ENCODE measurements at regions not wholly inside any gene's neighbourhood (a gene's known extent, or its start where the extent isn't known, plus 50 kb on each side); places are given as distances from the start of the nearest gene placed in this dataset.

DNA sequence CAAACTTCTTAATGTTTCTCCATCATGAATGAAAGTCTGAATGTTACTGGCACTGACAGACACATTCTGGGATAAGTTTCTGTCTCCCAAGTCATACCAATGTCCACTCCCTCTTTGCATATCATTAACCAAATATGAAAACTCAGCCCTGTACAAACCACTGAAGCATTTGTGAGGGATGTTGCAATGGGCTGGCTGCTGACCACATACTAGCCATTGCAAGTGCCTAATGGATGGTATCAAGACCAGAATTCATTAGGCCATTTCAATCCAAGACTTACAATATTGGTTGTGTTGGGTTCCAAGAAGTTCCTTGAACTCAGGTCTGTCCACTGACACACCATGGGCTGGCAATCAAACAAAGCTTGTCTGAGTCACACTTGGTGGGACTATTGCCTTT, 73.8 kb downstream of the CBLN2 start:
- DNase-seq: no peak

DNA sequence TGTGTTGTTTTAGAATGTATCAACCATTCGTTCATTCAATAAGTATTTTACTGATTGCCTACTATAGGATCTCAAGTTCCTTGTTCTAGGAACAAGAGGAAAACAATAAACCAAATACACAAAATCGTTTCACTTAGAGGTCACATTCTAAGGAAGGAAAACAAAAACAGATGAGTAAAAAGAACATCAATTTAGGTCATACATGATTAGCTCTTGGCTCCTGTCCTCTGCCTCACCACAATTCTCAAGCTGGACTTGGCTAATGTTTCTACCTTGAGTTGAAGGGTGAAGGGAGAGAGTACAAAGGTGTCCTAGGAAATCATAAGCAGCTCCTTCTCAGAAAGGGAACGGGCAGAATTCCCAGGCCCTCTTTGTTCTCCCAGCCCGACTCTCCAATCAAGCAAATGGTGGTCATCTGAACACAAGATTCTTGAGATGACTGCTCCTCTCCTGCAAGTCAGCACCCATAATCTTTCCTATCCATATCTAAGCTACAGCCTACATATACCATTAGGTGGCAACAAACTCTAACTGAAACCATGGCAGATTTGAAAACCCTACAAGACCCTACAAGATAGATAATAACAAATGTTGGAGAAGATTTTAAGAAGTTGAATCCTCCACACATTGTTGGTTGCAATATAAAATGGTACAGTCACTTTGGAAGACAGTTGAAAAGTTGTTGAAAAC, 76.0 kb downstream of the CBLN2 start:
- no peak for DNase-seq

DNA sequence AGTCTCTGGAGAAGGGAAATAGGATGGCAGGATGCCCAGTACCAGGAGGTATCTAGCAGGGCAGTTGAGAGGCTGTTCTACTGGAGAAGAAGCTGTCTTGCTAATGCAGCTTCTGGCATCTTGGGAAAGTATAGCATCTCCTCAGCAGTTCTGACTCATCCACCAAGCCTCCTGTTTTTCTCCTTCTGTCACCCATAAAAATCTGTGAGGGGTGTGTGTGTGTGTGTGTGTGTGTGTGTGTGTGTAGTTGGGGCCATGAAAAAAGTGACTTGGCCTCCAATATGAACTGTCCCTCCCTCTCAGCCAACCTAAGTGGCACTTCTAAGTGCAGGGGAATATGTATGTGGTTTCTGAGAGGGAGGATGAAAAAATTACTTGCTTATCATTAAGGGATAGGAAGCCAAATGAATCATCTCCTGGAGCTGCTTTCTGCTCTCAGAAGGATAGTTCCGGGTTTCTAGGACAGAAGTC, 83.9 kb downstream of the CBLN2 start:
- DNase-seq: no peak

DNA sequence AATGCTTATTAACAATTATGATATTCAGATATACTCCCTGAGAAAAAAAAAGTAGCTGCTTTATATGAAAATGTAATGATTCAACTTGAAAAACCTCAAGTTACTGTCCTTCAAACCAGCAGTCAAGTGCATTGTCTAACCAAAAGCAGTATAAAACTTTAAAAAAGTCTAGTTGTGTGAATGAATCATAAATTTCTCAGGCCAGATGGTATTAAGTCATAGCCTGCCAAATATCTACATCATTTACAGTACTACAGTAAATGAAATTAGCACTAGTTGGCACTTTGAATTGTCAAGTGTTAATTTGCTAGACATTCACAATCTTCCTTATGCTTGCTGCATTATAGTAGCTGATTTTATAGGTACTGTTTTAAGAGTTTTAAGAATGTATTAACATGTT, 85.9 kb downstream of the CBLN2 start:
- DNase-seq: no peak

DNA sequence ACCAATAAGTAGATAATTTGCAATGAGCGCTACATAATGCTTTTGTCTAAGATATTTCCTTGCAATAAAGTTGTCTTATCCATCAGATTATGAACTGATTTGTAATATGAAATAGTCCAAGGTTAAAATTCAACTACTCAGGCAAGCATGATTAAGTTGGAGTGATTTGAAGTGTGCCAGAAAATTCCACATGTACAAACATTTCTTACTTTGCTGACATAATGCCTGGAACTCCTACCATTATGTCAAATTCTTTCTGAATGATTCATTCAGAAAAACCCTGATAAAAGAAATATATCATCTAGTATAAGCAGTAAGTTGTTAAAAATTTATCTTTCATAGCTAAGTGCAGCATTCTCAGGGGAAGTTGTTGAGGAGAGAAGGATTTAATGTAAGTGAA, 87.3 kb downstream of the CBLN2 start:
- DNase-seq: no peak

DNA sequence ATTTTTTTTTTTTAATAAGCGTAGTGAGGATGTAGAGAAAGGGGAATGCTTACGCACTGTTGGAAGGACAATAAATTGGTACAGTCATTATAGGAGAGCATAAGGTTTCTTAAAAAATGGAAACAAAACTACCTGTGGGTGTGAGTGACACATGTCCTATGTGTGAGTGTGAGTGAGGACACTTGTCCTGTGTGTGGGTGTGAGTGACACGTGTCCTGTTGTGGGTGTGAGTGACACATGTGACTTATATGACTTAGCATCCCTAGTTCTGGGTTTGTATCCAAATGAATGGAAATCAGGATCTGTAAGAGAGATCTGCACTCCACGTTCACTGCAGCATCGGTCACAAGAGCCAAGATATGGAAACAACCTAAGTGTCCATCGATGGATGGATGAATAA, 91.8 kb downstream of the CBLN2 start:
- no peak for DNase-seq

DNA sequence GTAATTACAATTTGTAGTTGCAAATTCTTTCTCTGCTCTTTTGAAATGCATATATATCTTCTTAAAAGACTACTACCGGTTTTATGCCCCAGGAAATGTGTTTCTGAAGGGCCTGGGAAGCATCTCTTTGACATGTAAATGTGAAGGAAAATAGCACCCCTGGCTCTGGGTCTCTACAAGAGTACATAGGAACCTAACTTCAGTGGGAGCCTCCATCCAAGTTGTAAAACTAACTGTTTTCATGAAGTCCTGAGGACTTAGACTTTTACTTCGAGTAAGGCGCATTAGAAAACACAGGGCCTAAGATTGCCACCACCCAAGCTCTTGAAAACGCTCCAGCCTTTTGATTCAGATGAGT, 99.4 kb downstream of the CBLN2 start:
- DNase-seq: no peak

DNA sequence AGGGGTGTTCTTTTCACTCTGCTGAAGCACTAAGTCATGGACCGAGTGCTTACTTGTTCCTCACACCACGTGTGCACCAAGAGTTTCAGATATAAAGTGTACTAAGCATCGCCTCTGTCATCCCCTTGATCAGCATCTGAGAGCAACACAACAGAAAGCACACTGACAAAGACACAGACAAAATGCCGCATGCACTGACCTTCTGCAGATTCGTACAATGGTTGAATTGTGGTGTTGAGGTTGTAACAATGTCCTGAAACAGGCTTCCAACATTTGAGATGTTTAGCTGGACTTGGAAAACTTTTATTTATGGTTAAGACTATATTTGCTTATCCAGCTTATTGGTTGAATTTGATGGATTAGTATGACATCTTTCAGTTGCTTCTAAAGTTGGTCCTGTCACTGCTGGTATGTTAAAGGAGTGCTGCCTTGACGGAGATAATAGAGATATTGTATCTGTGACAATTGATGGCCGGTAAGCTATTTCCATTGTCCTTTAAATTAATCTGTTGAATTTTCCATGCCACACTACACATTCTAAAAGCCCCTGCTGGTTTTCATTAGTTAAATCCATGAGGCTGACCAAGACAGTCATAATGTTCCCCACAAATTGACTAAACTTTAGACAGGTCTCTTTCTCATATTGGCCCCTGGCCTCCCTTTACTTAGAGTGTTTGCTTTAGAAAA, 99.9 kb downstream of the CBLN2 start:
- DNase-seq: no peak

DNA sequence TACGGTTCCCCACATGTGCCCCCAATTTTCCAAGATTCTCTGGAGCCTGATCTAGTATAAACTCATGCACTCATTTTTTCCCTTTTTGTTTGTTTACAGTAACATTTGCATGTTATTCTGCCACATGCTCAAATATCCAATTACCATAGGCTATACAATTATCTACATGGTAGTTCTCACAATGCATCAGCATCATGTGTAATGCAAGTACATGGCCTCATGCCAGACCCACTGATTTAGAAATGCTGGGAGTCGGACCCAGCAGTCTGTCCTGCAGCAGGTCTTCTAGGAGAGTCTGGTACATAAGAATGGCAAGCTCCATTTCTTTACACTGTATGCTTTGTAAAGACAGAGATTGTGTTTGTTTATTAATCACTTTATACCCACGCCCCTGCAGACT, 107.7 kb downstream of the CBLN2 start:
- no peak for DNase-seq

DNA sequence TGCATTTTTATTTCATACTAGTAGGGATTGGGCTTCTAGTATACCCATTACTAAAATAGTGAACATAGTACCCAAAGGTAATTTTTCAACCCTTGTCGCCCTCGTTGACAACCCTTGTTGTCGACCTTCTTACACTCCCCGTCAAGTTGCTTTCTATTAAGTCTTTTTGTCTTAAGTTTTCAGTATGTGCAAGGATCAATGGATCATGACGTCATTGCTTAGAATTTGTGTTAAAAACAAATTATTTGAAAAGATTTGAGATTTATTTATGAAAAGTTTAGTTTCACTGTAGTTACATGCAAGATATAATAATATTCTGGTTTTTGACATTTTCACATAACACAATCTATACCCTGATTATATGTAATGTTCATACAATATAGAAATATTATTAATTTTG, 110.4 kb downstream of the CBLN2 start:
- DNase-seq: no peak

DNA sequence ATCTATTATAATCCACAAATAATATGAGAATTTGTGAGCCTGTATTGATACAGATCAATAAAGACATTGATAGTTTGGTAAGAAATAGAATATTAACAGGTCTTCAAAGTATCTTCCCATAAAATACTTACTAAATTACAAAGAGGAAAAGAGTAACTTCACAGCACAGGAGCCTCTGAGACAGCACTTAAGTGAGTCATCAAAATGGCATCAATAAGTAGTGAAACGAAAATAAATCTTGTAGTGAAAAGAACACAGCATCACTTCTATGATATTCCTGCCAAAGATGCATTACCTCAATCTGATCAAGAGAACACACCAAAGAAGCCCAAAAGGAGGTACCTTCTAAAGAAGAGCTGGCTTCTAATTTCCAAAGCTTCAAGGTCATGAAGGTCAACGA, 116.4 kb downstream of the CBLN2 start:
- no peak for DNase-seq

DNA sequence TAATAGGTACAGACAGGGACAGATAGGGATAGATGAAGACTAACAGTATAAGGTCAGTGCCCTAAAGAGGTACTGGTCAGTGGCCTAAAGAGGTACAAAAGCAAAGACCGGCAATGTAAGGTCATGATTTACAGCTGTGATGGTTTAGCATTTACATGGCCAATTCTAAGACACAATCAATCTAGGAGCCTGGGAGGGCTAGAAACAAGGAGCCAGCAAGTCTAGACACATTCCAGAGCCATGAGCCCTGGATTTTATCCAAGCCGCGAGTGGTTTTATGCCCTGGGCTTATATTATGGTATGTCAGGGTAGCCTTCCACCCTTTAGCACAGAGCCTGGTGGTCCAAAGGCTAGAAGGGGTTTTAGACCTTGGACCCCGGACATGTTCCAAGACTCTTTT, 124.2 kb downstream of the CBLN2 start:
- no peak for DNase-seq

DNA sequence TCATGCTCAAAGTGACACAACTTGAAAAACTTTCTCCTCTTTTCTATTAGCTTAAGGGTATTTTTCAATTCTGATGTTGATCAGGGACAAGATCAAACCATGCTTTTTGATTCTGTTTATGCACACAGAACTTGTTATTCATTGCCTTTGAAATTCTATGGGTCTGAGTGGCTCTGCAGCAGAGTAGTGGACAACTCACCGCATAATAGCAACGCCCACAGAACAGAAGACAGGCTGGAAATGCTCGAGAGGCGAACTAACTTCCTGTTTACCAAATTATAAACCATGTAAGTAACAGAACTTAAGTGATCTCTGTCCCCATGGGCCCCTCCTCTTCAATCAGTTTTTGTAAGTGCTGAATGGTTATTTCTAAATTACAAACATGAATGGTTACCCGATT, 131.2 kb downstream of the CBLN2 start:
- DNase-seq: no peak

DNA sequence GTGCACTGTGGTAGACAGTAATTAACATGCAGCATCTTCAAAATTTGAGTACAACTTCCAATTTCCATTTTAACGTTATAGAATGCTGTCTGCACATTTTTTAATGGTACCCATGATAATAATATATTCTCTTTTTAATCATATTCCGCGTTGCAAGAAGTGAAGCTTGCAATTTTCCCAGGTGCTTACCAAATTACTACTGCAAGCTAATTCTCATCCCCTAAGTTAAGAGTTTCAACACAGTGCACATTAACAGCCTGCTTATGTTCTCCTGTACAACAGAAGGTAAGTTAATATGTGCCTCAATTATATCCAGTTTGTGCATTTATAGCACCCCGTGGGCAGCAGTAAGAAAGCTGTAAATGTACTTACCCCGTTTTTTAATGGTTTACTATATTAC, 132.9 kb downstream of the CBLN2 start:
- no peak for DNase-seq

DNA sequence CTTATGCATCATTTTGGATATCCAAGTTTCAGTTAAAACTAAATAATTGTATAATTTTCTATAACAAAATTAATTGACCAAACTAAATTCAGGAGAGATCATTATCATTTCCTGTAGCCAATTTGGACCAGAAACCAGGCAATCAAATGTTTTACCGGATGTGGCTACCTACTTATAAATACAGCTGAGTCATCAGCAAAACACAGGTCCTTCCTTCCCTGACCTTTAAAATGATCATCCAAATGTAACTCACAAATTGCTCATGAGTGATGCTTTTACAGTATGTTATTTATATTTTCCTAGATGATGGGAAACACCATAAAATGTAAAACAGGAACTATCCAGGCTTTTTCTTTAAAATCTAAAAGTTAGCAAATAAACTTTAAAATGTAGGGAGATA, 133.7 kb downstream of the CBLN2 start:
- no peak for DNase-seq

DNA sequence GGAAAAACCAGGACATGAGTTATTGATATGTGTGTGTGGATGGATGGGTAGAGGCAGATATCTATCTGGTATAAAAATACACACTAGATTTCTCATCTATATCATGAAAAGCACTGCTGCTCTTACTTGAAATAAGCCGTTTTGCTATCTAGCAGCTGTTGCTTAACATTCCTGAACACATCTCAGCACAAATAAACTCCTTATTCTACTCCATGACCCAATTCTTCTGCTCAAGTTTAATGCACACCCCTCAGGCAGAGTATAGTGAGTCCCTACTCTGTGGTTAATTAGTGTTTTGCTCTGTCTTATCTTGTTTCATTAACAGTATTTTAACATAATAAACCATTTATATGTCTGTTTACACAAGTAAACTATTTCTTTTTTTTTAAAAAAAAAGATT, 134.2 kb downstream of the CBLN2 start:
- no peak for DNase-seq

DNA sequence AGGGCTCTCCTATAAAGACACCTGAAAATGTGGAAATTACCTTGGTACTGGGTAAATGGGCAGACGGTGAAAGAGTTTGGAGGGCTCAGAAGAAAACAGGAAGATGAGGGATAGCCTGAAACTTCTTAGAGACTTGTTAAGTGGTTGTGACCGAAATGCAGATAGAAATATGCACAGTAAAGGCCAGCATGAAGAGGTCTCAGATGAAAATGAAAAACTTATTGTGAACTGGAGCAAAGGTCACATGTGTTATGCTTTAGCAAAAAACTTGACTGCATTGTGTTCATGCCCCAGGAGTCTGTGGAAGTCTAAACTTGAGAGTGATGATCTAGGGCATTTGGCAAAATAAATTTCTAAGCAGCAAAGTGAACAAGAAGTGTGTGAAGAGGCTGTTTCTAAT, 137.1 kb downstream of the CBLN2 start:
- no peak for DNase-seq

DNA sequence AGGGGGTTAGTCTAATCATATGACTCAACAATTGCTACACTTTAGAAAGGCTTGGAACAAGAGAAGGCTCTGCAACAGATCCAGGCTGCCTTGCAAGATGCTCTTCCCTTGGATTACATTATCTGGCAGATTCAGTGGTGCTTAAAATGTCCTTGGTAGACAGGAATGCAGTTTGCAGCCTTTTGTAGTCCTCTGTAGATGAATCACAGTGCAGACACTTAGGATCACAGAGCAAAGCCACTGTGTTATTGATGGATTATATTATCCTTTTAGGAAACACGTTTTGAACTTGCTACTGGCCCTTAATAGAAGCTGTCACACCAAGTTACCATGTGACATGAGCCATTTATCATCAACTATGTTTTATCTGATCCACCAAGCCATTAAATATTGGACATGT, 152.2 kb downstream of the CBLN2 start:
- no peak for DNase-seq

DNA sequence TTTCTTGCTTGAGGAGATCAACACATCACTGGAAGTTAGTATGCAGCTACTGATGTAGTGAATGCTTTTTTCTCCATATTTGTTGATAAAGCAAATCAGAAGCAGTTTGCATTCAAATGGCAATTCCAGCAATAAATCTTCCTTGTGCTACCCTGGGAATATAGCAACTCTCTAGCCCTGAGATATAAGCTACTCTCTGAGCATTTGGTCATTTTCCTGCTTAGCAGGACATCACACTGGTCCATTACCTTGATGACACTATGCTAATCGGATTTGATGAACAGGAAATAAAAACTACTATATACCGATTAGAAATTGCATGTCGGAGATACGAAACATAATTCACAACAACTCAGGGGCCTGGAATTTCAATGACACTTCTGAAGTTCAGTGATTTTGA, 152.7 kb downstream of the CBLN2 start:
- no peak for DNase-seq

DNA sequence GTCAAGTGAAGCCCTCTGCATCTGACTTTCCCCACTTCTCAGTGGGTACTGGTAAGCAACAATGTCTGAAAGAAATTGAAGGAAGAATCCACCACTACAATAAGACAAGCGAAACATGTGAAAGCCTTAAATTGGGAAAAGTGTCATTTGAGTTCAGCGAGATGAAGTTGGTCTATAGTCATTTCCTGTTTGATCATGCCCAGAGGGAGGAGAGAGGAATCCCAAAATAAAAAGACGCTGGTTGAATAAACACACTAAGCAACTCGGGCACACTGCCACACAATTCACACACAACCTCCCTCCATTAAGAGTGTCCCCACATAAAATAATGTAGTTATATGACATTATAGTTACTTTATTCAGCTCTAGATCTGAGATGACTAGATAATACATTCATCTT, 166.1 kb downstream of the CBLN2 start:
- no peak for DNase-seq

DNA sequence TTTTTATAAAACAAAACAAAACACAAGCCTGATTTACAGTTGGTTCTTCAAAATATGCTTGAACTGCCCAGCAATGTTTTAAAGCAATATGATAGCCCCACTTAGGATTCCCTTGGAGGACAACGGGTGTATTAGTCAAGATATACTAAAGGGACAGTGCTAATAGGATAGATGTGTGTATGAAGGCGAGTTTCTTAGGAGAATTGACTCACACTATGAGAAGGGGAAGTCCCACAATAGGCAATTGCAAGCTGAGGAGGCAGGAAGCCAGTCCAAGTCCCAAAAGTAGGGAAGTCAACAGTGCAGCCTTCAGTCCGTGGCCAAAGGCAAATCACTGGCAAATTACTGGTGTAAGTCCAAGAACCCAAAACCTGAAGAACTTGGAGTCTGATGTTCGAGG, 167.9 kb downstream of the CBLN2 start:
- DNase-seq: no peak

DNA sequence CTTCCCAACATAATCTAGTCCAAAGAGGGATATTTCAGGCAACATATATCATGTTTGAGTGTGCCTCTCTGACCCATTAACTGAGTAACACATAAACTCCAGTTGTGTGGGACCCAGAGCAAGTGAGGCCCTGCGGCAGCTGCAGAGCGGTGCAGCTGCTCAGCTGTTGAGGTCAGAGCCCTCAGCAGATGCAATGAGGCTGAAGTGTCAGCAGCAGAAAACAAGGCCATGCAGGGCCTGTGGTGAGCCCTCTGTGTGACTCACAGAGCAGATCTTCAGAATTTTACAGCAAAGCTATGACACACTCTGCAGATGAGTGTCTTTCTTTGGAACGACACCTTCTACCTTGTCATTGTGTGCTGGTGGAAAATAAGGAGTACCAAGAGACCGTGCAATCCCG, 168.5 kb downstream of the CBLN2 start:
- no peak for DNase-seq

DNA sequence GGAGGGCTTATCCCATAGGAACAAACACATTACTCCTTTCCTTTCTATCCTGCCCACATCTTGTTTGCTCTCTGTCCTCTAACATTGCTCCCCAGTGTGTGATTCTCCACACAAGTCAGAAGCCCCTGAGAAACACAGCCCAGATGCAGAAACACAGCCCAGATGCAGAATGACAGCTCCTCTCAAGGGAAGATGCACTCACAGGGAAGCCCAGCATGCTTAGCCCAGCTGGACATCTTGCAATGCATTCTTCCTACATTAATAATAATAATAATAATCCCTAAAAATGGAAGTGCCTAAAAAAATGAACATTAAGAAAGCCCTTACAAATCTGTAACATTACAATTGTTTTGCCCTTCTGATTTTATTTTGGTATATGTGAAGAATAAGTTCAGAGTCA, 172.1 kb downstream of the CBLN2 start:
- no peak for DNase-seq

DNA sequence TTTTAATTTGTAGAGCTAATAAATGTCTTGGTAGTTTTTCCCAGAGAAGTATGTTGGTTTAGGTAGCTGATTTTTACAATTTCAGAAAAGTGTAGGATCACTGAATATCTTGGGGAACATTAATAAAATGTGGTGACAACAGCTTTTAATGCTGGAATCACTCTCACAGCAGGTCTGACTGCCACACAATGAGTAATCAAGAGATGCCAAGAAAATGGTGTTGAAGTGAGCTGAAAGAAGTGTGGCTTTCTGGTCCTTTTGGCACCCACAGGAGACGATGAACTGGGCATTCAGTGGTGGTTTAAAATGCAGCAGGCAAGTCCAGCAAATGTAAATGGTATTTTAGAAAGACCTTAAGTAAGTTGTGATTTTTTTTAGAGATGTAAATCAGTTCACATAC, 175.8 kb downstream of the CBLN2 start:
- no peak for DNase-seq

DNA sequence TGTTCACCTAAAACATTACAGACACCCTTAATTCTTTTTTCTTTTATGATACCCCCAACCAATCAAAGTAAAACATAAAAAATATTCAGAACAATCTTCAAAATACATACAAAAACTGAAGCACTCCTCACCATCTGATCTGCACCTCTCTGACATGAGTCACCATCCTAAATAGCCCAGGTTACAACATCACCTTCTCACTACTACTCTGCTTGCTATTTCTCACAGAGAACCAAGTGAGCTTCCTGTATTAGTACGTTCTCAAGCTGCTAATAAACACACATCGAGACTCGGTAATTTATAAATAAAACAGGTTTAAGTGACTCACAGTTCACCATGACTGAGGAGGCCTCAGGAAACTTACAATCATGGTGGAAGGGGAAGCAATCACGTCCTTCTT, 183.5 kb downstream of the CBLN2 start:
- no peak for DNase-seq

All from suppressor macrophage treated with lipopolysaccharide for 4 hours (primary cell).